Esophagus squamous epithelium (tissue), 5 donors: ENCODE measurements at regions not wholly inside any gene's neighbourhood (a gene's known extent, or its start where the extent isn't known, plus 50 kb on each side); places are given as distances from the start of the nearest gene placed in this dataset.

ENCODE experiments used
- DNase-seq: peaks from one replicate; lab custom pipeline; 2025; lab: John Stamatoyannopoulos, UW
- H3K27ac ChIP-seq, 4 donors: fragments of 200-600 bp; sonication (generic); one replicate each; pipeline ENCODE4 v1.5.1; 2016 to 2019; ENCODE audit warnings: mild to moderate bottlenecking in 1 of 4
- H3K27me3 ChIP-seq, 4 donors: fragments of 200-600 bp; sonication (generic); 1 replicate in 3 of 4; 2 replicates in 1 of 4; pipeline versions ENCODE4 v1.5.1 to v1.6.0; 2017 to 2021; ENCODE audit warnings: antibody characterized with exemption in 1 of 4
- H3K36me3 ChIP-seq, 3 donors: fragments of 200-600 bp; sonication (generic); one replicate each; pipeline ENCODE4 v1.5.1; 2016 to 2019
- H3K4me1 ChIP-seq, 3 donors: fragments of 200-600 bp; sonication (generic); one replicate each; pipeline ENCODE4 v1.5.1; 2017 to 2019
- H3K4me3 ChIP-seq, 4 donors: fragments of 200-600 bp; sonication (generic); 1 replicate in 3 of 4; 2 replicates in 1 of 4; pipeline ENCODE4 v1.5.1; 2016 to 2019; ENCODE audit warnings: mild to moderate bottlenecking in 2 of 4, moderate library complexity in 1 of 4
- H3K9me3 ChIP-seq, 3 donors: fragments of 200-600 bp; sonication (generic); one replicate each; pipeline ENCODE4 v1.5.1; 2016 to 2019
- CTCF ChIP-seq, 6 experiments: fragments of 450-650 bp in 4 of 6; fragments of 200-600 bp in 2 of 6; sonication (generic) in 2 of 6; IDR thresholded peaks; one replicate each; pipeline ENCODE4 v1.5.1; 2016 to 2019; ENCODE audit warnings: antibody characterized with exemption in 6 of 6, mild to moderate bottlenecking in 4 of 6, moderate library complexity in 4 of 6
- POLR2A ChIP-seq, 4 donors: fragments of 450-650 bp; IDR thresholded peaks; one replicate each; pipeline ENCODE4 v1.6.1; 2017; ENCODE audit warnings: antibody characterized with exemption in 4 of 4, mild to moderate bottlenecking in 4 of 4, moderate library complexity in 3 of 4
- WGBS, 2 donors: methylation state at CpG; one replicate each; pipeline ENCODE4 v1.1.5; 2018; 5-methylcytosine and 5-hydroxymethylcytosine counted together
- intact Hi-C: fragments of 100-400 bp; cut with DNase I; formaldehyde crosslinking; loops from one replicate; pipeline ENCODE4 v1.15.0; 2022
- donor health status: DM: yes; HTN: yes; CAD: no.

DNA sequence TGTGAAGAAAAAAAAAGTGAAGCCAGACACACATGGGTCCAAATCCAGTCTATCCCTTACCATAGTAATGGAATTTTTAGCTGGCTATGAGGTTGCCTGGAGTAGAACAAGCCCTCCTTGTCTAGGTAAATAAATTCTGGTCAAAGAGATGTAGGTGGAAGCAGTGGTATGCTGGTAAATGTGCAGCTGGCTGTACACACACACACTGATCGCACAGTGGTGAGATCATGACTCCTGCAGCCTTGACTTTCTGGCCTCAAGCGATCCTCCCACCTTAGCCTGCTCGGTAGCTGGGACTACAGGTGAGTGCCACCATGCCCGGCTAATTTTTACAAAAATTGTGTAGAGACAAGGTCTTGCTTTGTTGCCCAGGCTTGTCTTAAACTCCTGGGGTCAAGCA is 90.5 kb upstream of the FBXO11 start:
- H3K4me3 ChIP-seq: no peak overlapping the region
- no peak for DNase-seq
- no peak for TF ChIP-seq CTCF (IDR thresholded peaks at IDR 0.05)
- WGBS, 2 donors: 90 to 97% methylated on average over 3 to 4 of the region's 4 CpGs
- no peaks in the 10 kb centered on the region for H3K9me3 ChIP-seq
- intact Hi-C loops: no loop called here
- no peak overlapping the region for H3K27ac ChIP-seq
- no peaks in the 10 kb centered on the region for H3K36me3 ChIP-seq
- no peaks in the 10 kb centered on the region for H3K27me3 ChIP-seq
- no peaks in the 10 kb centered on the region for H3K4me1 ChIP-seq

DNA sequence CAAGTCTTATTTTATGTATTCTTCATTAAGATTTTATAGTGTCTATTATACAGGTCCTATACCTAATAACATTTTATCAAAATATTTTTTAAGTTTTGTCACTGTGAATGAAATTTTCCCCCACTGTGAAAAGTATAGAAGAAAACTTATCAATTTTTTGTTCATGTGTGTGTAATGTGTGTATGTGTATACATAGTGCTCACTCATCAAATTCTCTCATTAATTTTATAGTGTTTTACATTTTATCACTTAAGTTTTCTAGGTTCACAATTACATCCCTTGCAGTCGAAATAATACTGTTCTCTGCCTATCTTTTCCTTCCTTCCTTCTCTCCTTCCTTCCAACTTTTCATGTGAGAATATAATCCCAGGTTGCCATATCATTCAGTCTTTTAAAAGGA is 93.2 kb upstream of the FBXO11 start:
- H3K27me3 ChIP-seq: no peaks in the 10 kb centered on the region
- no peaks in the 10 kb centered on the region for H3K4me1 ChIP-seq
- intact Hi-C loops: no loop called here
- 69 to 71% methylated on average over 1 of the region's 1 CpG for WGBS, 2 donors
- H3K36me3 ChIP-seq: no peaks in the 10 kb centered on the region
- no peak overlapping the region for H3K27ac ChIP-seq
- no peak overlapping the region for H3K4me3 ChIP-seq
- no peak for DNase-seq
- H3K9me3 ChIP-seq: no peaks in the 10 kb centered on the region
- TF ChIP-seq CTCF (IDR thresholded peaks at IDR 0.05) (no peak), POLR2A (IDR thresholded peaks at IDR 0.05) (no peak)

- H3K4me3 ChIP-seq: no peak overlapping the region
- DNase-seq: no peak
- peaks cover 0 to 4% (median 0%) of the 10 kb centered on the region in 3 donors for H3K9me3 ChIP-seq
- no peaks in the 10 kb centered on the region for H3K36me3 ChIP-seq
- TF ChIP-seq POLR2A (IDR thresholded peaks at IDR 0.05): no peak
- TF ChIP-seq CTCF (IDR thresholded peaks at IDR 0.05): no peak
- H3K4me1 ChIP-seq: no peaks in the 10 kb centered on the region
- intact Hi-C loops: no loop called here
- H3K27me3 ChIP-seq: no peaks in the 10 kb centered on the region
- H3K27ac ChIP-seq: no peak overlapping the region
Measured at GRCh38 chr2:48001498-48001897, 95.2 kb upstream of the FBXO11 start.

DNA sequence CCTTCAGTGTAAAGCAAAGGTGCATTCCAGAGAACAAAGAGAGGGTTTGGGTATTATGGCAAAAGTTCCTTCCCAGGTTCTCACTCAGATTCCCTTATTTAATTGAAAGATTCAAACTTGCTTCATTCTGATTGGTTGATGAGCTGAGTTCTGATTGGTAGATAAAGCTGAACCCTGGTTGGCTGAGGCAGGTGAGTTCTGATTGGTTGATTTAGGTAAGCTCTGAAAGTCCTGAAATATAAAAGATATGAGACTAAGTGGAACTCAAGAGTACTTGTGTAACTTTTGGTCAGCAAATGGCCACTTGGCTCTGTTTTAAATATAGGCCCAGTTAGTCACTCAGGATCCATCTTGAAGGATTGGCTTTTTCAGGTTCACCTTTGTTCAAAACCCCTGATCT is 99.8 kb upstream of the FBXO11 start:
- no peak overlapping the region for H3K27ac ChIP-seq
- H3K4me3 ChIP-seq: no peak overlapping the region
- no peaks in the 10 kb centered on the region for H3K27me3 ChIP-seq
- intact Hi-C loops: no loop called here
- TF ChIP-seq POLR2A (IDR thresholded peaks at IDR 0.05) (no peak), CTCF (IDR thresholded peaks at IDR 0.05) (no peak)
- H3K4me1 ChIP-seq: no peaks in the 10 kb centered on the region
- no peaks in the 10 kb centered on the region for H3K36me3 ChIP-seq
- H3K9me3 ChIP-seq: peaks cover 0 to 4% (median 0%) of the 10 kb centered on the region in 3 donors
- no peak for DNase-seq

- DNase-seq: no peak
- Histone ChIP-seq H3K36me3 (no peaks in the 10 kb centered on the region), H3K27ac (no peak overlapping the region), H3K27me3 (no peaks in the 10 kb centered on the region), H3K9me3 (peaks cover 0 to 4% (median 0%) of the 10 kb centered on the region in 3 donors), H3K4me3 (no peak overlapping the region), H3K4me1 (no peaks in the 10 kb centered on the region)
- 89 to 98% methylated on average over 2 of the region's 2 CpGs for WGBS, 2 donors
- intact Hi-C loops: no loop called here
- no peak for TF ChIP-seq POLR2A (IDR thresholded peaks at IDR 0.05)
- TF ChIP-seq CTCF (IDR thresholded peaks at IDR 0.05): no peak
Measured at GRCh38 chr2:48007699-48008268, 101.5 kb upstream of the FBXO11 start.
